Ishikawa (cell line): ENCODE measurements at regions not wholly inside any gene's neighbourhood (a gene's known extent, or its start where the extent isn't known, plus 50 kb on each side); places are given as distances from the start of the nearest gene placed in this dataset.

ENCODE experiments used
- CEBPB ChIP-seq: IDR thresholded peaks from 2 replicates; pipeline ENCODE4 v1.6.1; 2012
- CREB1 ChIP-seq: IDR thresholded peaks from 2 replicates; pipeline ENCODE4 v1.6.1; 2012; ENCODE audit warnings: low read depth
- EGR1 ChIP-seq: IDR thresholded peaks from 2 replicates; pipeline ENCODE4 v1.6.1; 2012
- EP300 ChIP-seq: IDR thresholded peaks from 2 replicates; pipeline ENCODE4 v1.6.1; 2012; ENCODE audit warnings: borderline replicate concordance
- FOXM1 ChIP-seq: IDR thresholded peaks from 2 replicates; pipeline ENCODE4 v1.6.1; 2012; ENCODE audit warnings: low read depth, borderline replicate concordance
- NFIC ChIP-seq: IDR thresholded peaks from 2 replicates; pipeline ENCODE4 v1.6.1; 2012
- RAD21 ChIP-seq: IDR thresholded peaks from 2 replicates; pipeline ENCODE4 v1.6.1; 2012; ENCODE audit warnings: low read depth
- TAF1 ChIP-seq: IDR thresholded peaks from 2 replicates; pipeline ENCODE4 v1.6.1; 2012; ENCODE audit warnings: low read depth, mild to moderate bottlenecking
- TCF12 ChIP-seq: IDR thresholded peaks from 2 replicates; pipeline ENCODE4 v1.6.1; 2012; ENCODE audit warnings: low read depth
- TEAD4 ChIP-seq: IDR thresholded peaks from 2 replicates; pipeline ENCODE4 v1.6.1; 2012
- YY1 ChIP-seq: IDR thresholded peaks from 2 replicates; pipeline ENCODE4 v1.6.1; 2012; ENCODE audit warnings: low read depth
- ZBTB7A ChIP-seq: IDR thresholded peaks from 2 replicates; pipeline ENCODE4 v1.6.1; 2012; ENCODE audit warnings: low read depth
- TF ChIP-seq, protein P1 (sequence below): IDR thresholded peaks from 2 replicates; pipeline ENCODE4 v1.6.1; 2012
- TF ChIP-seq, protein P2 (sequence below): IDR thresholded peaks from 2 replicates; pipeline ENCODE4 v1.6.1; 2012; ENCODE audit warnings: low read depth, mild to moderate bottlenecking
- TF ChIP-seq, protein P3 (sequence below): IDR thresholded peaks from 2 replicates; pipeline ENCODE4 v1.6.1; 2012

DNA sequence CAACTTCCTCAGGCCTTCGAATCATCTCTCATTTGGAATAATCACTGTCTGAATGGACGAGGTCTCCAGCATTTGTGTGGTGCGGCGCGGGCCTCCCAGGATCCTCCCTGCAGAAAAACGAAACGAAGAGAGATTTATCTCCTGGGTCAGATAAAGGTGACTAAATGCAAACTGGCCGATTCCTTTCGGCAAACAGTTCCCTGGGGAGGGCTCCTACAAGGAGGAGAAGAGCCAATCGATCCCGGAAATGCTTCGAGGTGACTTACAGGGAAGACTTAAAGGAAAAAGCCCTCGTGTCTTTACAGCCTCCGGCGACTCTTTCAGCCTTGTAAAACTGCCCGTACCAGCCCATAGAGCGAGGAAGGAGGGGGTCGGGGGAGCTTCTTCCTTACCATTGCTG is 126.5 kb downstream of the MIAT start:
- no peak for TF ChIP-seq YY1
- TF ChIP-seq, protein P1, sequence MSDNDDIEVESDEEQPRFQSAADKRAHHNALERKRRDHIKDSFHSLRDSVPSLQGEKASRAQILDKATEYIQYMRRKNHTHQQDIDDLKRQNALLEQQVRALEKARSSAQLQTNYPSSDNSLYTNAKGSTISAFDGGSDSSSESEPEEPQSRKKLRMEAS, result no peak
- TF ChIP-seq TCF12, result no peak
- TF ChIP-seq TEAD4, result no peak
- no peak for TF ChIP-seq EP300
- no peak for TF ChIP-seq RAD21
- TF ChIP-seq FOXM1, result no peak

DNA sequence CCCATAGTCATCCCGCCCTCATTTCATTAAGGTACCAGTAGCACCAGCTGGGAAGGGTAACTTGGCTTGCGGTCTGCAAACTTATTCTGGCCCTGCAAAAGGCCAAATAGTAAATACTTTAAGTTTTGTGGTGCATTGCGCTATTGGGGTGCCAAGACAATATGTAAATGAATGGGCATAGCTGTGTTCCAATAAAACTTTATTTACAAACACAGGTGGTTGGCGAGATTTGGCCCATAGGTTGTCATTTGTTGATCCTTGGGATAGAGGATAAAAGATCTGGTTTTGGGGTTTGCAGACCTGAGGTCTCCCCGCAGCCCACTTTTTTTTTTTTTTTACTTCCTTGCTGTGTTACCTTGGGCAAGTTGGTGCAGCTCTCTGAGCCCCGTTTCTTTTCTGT is 127.4 kb downstream of the MIAT start:
- TF ChIP-seq, protein P1, result no peak
- TF ChIP-seq CREB1 (no peak), EGR1 (no peak), NFIC (no peak), YY1 (no peak), RAD21 (no peak), FOXM1 (no peak), TEAD4 (no peak), CEBPB (no peak), TCF12 (no peak), ZBTB7A (no peak), TAF1 (no peak), EP300 (no peak)
- TF ChIP-seq, protein P2, sequence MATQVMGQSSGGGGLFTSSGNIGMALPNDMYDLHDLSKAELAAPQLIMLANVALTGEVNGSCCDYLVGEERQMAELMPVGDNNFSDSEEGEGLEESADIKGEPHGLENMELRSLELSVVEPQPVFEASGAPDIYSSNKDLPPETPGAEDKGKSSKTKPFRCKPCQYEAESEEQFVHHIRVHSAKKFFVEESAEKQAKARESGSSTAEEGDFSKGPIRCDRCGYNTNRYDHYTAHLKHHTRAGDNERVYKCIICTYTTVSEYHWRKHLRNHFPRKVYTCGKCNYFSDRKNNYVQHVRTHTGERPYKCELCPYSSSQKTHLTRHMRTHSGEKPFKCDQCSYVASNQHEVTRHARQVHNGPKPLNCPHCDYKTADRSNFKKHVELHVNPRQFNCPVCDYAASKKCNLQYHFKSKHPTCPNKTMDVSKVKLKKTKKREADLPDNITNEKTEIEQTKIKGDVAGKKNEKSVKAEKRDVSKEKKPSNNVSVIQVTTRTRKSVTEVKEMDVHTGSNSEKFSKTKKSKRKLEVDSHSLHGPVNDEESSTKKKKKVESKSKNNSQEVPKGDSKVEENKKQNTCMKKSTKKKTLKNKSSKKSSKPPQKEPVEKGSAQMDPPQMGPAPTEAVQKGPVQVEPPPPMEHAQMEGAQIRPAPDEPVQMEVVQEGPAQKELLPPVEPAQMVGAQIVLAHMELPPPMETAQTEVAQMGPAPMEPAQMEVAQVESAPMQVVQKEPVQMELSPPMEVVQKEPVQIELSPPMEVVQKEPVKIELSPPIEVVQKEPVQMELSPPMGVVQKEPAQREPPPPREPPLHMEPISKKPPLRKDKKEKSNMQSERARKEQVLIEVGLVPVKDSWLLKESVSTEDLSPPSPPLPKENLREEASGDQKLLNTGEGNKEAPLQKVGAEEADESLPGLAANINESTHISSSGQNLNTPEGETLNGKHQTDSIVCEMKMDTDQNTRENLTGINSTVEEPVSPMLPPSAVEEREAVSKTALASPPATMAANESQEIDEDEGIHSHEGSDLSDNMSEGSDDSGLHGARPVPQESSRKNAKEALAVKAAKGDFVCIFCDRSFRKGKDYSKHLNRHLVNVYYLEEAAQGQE, result no peak
- TF ChIP-seq, protein P3, sequence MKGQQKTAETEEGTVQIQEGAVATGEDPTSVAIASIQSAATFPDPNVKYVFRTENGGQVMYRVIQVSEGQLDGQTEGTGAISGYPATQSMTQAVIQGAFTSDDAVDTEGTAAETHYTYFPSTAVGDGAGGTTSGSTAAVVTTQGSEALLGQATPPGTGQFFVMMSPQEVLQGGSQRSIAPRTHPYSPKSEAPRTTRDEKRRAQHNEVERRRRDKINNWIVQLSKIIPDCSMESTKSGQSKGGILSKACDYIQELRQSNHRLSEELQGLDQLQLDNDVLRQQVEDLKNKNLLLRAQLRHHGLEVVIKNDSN, result no peak

DNA sequence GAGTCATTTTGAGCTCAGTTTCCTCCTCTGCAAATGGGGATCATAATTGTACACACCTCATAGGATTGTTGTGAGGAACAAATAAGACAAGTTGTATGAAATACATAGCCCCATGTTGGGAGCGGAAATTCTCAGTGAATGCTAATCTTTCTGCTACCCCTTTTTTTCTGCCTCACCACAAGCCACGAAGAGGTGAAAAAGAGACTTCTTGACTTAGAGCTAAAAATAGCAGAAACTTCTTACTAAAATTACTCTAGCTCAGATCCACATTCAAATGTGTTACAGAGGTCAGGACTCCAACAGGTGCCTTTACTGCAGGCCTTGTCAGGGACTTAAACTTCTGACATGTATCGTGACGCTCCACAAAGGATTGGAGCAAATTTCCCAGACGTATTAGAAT is 128.5 kb downstream of the MIAT start:
- no peak for TF ChIP-seq CEBPB
- TF ChIP-seq, protein P1, result no peak
- TF ChIP-seq ZBTB7A, result no peak
- no peak for TF ChIP-seq CREB1
- no peak for TF ChIP-seq RAD21

DNA sequence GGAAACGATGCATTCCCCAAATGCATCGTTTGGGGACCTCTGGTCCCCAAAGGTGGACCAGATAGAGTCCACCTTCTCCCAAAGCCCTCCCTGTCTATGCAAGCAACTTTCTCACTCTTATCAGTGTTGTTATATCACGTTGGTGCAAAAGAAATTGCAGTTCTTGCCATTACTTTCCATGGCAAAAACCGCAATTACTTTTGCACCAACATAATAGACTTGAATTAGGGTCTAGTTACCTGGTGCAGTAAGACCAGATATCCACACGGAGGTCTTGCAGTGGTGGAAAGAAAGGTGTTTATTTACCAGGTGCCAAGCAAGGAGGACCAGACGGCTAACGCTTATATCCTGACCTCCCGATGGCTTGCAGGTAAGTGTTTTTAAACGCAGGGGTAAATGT is 129.0 kb downstream of the MIAT start:
- no peak for TF ChIP-seq RAD21
- no peak for TF ChIP-seq CREB1
- TF ChIP-seq, protein P3, result no peak
- TF ChIP-seq TAF1, result no peak

DNA sequence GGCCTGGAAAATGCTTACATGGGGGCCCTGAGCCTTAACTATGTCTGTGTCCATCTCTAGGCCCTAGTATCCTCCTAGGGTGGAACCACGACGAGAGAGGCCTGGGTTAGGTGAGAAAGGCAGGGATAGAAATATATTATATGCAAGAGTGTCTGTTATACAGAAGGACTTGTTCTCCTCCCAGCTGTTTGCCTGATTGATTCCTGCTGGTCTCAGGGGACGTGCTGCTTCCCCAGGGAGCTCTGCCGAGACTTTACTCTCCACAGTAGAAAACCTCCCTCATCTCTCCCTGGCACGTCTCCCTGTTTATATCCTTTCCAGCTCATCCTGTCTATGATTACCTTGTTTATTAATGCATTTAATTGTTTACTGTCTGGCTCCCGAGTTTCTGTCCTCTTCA is 132.6 kb downstream of the MIAT start:
- TF ChIP-seq NFIC (no peak), FOXM1 (no peak), CEBPB (no peak), CREB1 (no peak), EP300 (no peak), EGR1 (no peak), ZBTB7A (no peak), TAF1 (no peak), YY1 (no peak), TCF12 (no peak), RAD21 (no peak), TEAD4 (no peak)
- TF ChIP-seq, protein P2, result no peak
- TF ChIP-seq, protein P3, result no peak
- TF ChIP-seq, protein P1, result no peak

DNA sequence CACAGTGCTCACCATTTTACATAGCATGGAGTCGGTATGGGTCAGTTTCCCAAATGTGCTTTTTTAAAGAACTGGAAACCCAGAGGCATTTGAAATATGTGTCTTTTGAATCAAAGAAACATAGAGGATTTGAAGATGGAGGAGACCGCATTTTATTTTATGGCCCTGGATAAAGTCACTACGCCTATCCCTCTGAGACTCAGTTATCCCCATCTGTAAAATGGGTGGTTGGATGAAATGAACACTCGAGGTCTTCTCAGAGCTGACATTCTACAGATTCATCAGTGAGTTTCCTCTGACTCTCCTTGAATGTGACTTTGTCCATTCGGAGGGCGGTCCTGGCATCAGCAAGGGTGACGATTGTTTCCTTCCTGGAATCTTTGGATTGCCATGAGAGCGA is 135.1 kb downstream of the MIAT start:
- TF ChIP-seq FOXM1 (no peak), CREB1 (no peak), CEBPB (no peak), TEAD4 (no peak), TCF12 (no peak), TAF1 (no peak), EGR1 (no peak), NFIC (no peak), ZBTB7A (no peak), RAD21 (no peak), EP300 (no peak), YY1 (no peak)
- TF ChIP-seq, protein P2, result no peak
- TF ChIP-seq, protein P1, result no peak
- TF ChIP-seq, protein P3, result no peak
